Transverse colon (tissue), 4 donors: ENCODE measurements at regions not wholly inside any gene's neighbourhood (a gene's known extent, or its start where the extent isn't known, plus 50 kb on each side); places are given as distances from the start of the nearest gene placed in this dataset.

Experiments
- EP300 ChIP-seq: sonication (generic); formaldehyde crosslinking; IDR thresholded peaks from one replicate; pipeline ENCODE4 v1.6.1; 2017; ENCODE audit warnings: antibody characterized with exemption, low read depth
- POLR2AphosphoS5 ChIP-seq, 3 donors: sonication (generic); formaldehyde crosslinking; IDR thresholded peaks; one replicate each; pipeline ENCODE4 v1.6.1; 2016; ENCODE audit warnings: antibody characterized with exemption in 3 of 3
- TF ChIP-seq, protein P1 (sequence below), 5 experiments: fragments of 200-600 bp in 3 of 5; fragments of 450-650 bp in 2 of 5; sonication (generic) in 3 of 5; IDR thresholded peaks; 1 replicate in 2 of 5; 2 replicates in 3 of 5; pipeline ENCODE4 v1.5.1; 2016 to 2017; ENCODE audit warnings: antibody characterized with exemption in 5 of 5, inconsistent platforms in 3 of 5, mild to moderate bottlenecking in 2 of 5, moderate library complexity in 1 of 5

DNA sequence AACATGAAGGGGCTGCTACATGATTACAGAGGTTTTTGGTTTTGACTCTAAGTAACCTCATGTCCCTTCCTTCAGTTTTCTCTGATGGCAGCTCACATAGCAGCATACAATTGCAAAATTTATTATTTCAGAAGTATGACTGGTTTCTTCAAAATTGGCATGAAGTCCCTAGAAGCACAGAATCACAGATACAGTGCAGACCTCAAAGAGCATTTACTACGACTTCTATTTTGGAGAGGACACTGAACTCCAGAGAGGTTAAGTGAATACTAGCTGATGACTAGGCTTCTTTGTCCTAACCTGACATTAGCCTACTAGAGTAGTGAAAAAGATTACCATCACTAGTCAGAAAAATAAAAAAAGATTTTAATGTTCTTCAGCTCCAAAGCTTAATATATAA, 664.3 kb downstream of the RFPL4B start:
- TF ChIP-seq, protein P1, sequence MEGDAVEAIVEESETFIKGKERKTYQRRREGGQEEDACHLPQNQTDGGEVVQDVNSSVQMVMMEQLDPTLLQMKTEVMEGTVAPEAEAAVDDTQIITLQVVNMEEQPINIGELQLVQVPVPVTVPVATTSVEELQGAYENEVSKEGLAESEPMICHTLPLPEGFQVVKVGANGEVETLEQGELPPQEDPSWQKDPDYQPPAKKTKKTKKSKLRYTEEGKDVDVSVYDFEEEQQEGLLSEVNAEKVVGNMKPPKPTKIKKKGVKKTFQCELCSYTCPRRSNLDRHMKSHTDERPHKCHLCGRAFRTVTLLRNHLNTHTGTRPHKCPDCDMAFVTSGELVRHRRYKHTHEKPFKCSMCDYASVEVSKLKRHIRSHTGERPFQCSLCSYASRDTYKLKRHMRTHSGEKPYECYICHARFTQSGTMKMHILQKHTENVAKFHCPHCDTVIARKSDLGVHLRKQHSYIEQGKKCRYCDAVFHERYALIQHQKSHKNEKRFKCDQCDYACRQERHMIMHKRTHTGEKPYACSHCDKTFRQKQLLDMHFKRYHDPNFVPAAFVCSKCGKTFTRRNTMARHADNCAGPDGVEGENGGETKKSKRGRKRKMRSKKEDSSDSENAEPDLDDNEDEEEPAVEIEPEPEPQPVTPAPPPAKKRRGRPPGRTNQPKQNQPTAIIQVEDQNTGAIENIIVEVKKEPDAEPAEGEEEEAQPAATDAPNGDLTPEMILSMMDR (IDR thresholded peaks at IDR 0.05) = no peak
- TF ChIP-seq POLR2AphosphoS5 (IDR thresholded peaks at IDR 0.05) (no peak), EP300 (no peak)
